MCF 10A (cell line): ENCODE measurements at regions not wholly inside any gene's neighbourhood (a gene's known extent, or its start where the extent isn't known, plus 50 kb on each side); places are given as distances from the start of the nearest gene placed in this dataset.

ENCODE experiments used
- BruUV-seq: library from RNA; stranded (reverse); fragments of 400-500 nt; replicated peaks from 2 replicates; lab custom pipeline; 2021; lab: Mats Ljungman, UMichigan
- CTCF ChIA-PET: fragments of 300-600 bp; sonication (Branson Sonifier 250); formaldehyde crosslinking; extraction: SDS; loops from one replicate; lab custom pipeline; 2021; ENCODE audit warnings: antibody characterized with exemption, inconsistent platforms; lab: Yijun Ruan, JAX
- POLR2A ChIA-PET: fragments of 300-600, 350-650 bp; sonication (Branson Sonifier 250); formaldehyde crosslinking; extraction: SDS; loops from one replicate; lab custom pipeline; 2020; ENCODE audit warnings: antibody characterized with exemption, inconsistent platforms; lab: Yijun Ruan, JAX
- DNase-seq: peaks from one replicate; pipeline ENCODE4 v3.0.0-alpha.2; 2018; ENCODE audit not compliant: unreplicated experiment
- H3K27ac Mint-ChIP-seq: one replicate; pipeline ENCODE4 v1.8.0; 2022; ENCODE audit warnings: mild to moderate bottlenecking, low read depth, mixed read lengths; ENCODE audit not compliant: unreplicated experiment
- H3K27me3 Mint-ChIP-seq: one replicate; pipeline ENCODE4 v1.8.0; 2022; ENCODE audit warnings: mixed read lengths; ENCODE audit not compliant: insufficient read depth, unreplicated experiment
- H3K36me3 Mint-ChIP-seq: one replicate; pipeline ENCODE4 v1.8.0; 2022; ENCODE audit warnings: mild to moderate bottlenecking, moderate library complexity, mixed read lengths; ENCODE audit not compliant: insufficient read depth, unreplicated experiment
- H3K4me1 Mint-ChIP-seq: one replicate; pipeline ENCODE4 v1.8.0; 2022; ENCODE audit warnings: mixed read lengths; ENCODE audit not compliant: insufficient read depth, unreplicated experiment
- H3K4me3 Mint-ChIP-seq: one replicate; pipeline ENCODE4 v1.8.0; 2022; ENCODE audit warnings: mild to moderate bottlenecking, moderate library complexity, mixed read lengths; ENCODE audit not compliant: unreplicated experiment
- H3K9me3 Mint-ChIP-seq: one replicate; pipeline ENCODE4 v1.8.0; 2022; ENCODE audit warnings: mixed read lengths; ENCODE audit not compliant: unreplicated experiment
- intact Hi-C: fragments of 100-400 bp; cut with micrococcal nuclease; formaldehyde crosslinking; loops from 2 replicates; pipeline ENCODE4 v1.14.1; 2022
- TF ChIP-seq, protein P1 (sequence below): fragments of 200-600 bp; IDR thresholded peaks from one replicate; pipeline ENCODE4 v1.8.0; 2022; ENCODE audit warnings: antibody characterized with exemption, mild to moderate bottlenecking; ENCODE audit not compliant: unreplicated experiment

DNA sequence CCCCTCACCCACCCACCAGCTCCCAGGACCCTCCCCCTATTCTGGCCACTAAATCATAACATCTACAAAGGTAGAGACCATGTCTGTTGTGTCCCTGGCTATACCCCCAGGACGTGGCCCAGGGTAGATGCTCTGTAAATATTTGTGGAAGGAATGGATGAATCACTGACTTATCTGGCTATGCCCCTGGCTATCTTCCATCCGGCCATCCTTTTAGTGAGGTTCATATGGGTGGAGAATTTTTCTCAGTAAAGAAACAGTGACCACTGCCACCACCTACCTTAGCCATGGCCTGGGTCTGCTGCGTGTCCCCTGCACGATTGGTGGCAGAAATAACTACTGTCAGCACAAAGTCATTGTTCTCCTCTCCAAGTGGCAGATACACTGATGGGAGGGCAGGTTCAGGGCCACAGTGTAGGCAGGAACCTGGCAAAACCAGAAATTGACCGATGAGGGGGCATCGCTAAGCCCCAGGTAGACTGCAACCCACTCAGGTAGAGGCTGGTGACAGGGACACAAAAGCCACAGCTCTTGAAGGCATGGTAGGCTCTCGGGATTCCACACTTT lies 63.1 kb upstream of the BCO1 start:
- peak; percentile 33 for DNase-seq
- H3K36me3 Mint-ChIP-seq = no peaks in the 10 kb centered on the region
- no peak overlapping the region for H3K27ac Mint-ChIP-seq
- TF ChIP-seq, protein P1, sequence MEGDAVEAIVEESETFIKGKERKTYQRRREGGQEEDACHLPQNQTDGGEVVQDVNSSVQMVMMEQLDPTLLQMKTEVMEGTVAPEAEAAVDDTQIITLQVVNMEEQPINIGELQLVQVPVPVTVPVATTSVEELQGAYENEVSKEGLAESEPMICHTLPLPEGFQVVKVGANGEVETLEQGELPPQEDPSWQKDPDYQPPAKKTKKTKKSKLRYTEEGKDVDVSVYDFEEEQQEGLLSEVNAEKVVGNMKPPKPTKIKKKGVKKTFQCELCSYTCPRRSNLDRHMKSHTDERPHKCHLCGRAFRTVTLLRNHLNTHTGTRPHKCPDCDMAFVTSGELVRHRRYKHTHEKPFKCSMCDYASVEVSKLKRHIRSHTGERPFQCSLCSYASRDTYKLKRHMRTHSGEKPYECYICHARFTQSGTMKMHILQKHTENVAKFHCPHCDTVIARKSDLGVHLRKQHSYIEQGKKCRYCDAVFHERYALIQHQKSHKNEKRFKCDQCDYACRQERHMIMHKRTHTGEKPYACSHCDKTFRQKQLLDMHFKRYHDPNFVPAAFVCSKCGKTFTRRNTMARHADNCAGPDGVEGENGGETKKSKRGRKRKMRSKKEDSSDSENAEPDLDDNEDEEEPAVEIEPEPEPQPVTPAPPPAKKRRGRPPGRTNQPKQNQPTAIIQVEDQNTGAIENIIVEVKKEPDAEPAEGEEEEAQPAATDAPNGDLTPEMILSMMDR = no peak
- H3K4me3 Mint-ChIP-seq = no peak overlapping the region
- ChIA-PET POLR2A (no interaction called here), CTCF (no interaction called here)
- H3K9me3 Mint-ChIP-seq = no peaks in the 10 kb centered on the region
- intact Hi-C loops = no loop called here
- no peaks in the 10 kb centered on the region for H3K27me3 Mint-ChIP-seq
- no TSS peak for BruUV-seq
- peaks cover 9% of the 10 kb centered on the region for H3K4me1 Mint-ChIP-seq

- no peak for DNase-seq
- TF ChIP-seq, protein P1 = no peak
- no peak overlapping the region for H3K27ac Mint-ChIP-seq
- no peaks in the 10 kb centered on the region for H3K27me3 Mint-ChIP-seq
- H3K4me1 Mint-ChIP-seq = peaks cover 7% of the 10 kb centered on the region
- H3K9me3 Mint-ChIP-seq = no peaks in the 10 kb centered on the region
- CTCF ChIA-PET = interaction anchor here (0.6 kb wide), 1 partner anchor 146 kb away, joined by 3 read pairs; no protein-coding TSS in a partner anchor
- POLR2A ChIA-PET = no interaction called here
- H3K4me3 Mint-ChIP-seq = no peak overlapping the region
- BruUV-seq = no TSS peak
- no peaks in the 10 kb centered on the region for H3K36me3 Mint-ChIP-seq
- intact Hi-C loops = no loop called here
These were observed 63.7 kb upstream of the BCO1 start for GRCh38 chr16:81174644-81175324.

- TF ChIP-seq, protein P1 = no peak
- Mint-ChIP-seq H3K4me1 (peaks cover 7% of the 10 kb centered on the region), H3K9me3 (no peaks in the 10 kb centered on the region), H3K36me3 (no peaks in the 10 kb centered on the region), H3K4me3 (no peak overlapping the region), H3K27ac (no peak overlapping the region), H3K27me3 (no peaks in the 10 kb centered on the region)
- ChIA-PET CTCF (no interaction called here), POLR2A (no interaction called here)
- BruUV-seq = no TSS peak
- DNase-seq = no peak
- intact Hi-C loops = no loop called here
These were observed 65.5 kb upstream of the BCO1 start for GRCh38 chr16:81172769-81173658.

- CTCF ChIA-PET = no interaction called here
- BruUV-seq = no TSS peak
- Mint-ChIP-seq H3K27me3 (peaks cover 11% of the 10 kb centered on the region), H3K9me3 (no peaks in the 10 kb centered on the region), H3K4me1 (peaks cover 7% of the 10 kb centered on the region), H3K27ac (no peak overlapping the region), H3K4me3 (no peak overlapping the region), H3K36me3 (no peaks in the 10 kb centered on the region)
- intact Hi-C loops = no loop called here
- TF ChIP-seq, protein P1 = no peak
- POLR2A ChIA-PET = no interaction called here
- no peak for DNase-seq
These were observed 67.7 kb upstream of the BCO1 start for GRCh38 chr16:81170824-81171223.
